H1 (cell line): ENCODE measurements at regions not wholly inside any gene's neighbourhood (a gene's known extent, or its start where the extent isn't known, plus 50 kb on each side); places are given as distances from the start of the nearest gene placed in this dataset.

Source experiments
- EP300 ChIP-seq, 2 experiments: IDR thresholded peaks; 1 replicate in 1 of 2; 2 replicates in 1 of 2; pipeline ENCODE4 v1.6.1; 2011 to 2012; ENCODE audit warnings: low read depth in 2 of 2, low read length in 2 of 2, mild to moderate bottlenecking in 2 of 2, borderline replicate concordance in 1 of 2, inconsistent platforms in 1 of 2, moderate library complexity in 1 of 2
- USF2 ChIP-seq: IDR thresholded peaks from 2 replicates; pipeline ENCODE4 v1.6.1; 2011; ENCODE audit warnings: low read length, improper control_type of control experiment

GRCh38 chr5:121292664-121293063 lies 559.0 kb upstream of the FTMT start (continued):
- TF ChIP-seq EP300 (IDR thresholded peaks at IDR 0.05; ENCODE audit: borderline replicate concordance in 1 of 2, low read depth in 2 of 2, low read length in 2 of 2) (no peak), USF2 (no peak)
- TF ChIP-seq, all 59 proteins: peak for 0
